Naive thymus-derived CD4-positive, alpha-beta T cell (primary cell): ENCODE measurements at regions not wholly inside any gene's neighbourhood (a gene's known extent, or its start where the extent isn't known, plus 50 kb on each side); places are given as distances from the start of the nearest gene placed in this dataset.

Experiments used
- ATAC-seq: fragments of 150-1000 bp; cut with Tn5 transposase; 2 replicates; pipeline ENCODE4 v1.10.0; 2021; ENCODE audit warnings: mild to moderate bottlenecking, moderate library complexity
- CTCF ChIA-PET: fragments of 350-600 bp; sonication (Branson Sonifier 250); formaldehyde crosslinking; loops from one replicate; lab custom pipeline; 2021; ENCODE audit warnings: antibody characterized with exemption; lab: Charles Lee
- POLR2A ChIA-PET: fragments of 350-600 bp; sonication (Branson Sonifier 250); formaldehyde crosslinking; loops from one replicate; lab custom pipeline; 2021; ENCODE audit warnings: antibody characterized with exemption, inconsistent platforms; lab: Charles Lee
- DNase-seq, 9 donors: peaks; one replicate each; pipeline versions ENCODE4 v3.0.0 to v3.0.0-alpha.2; 2020 to 2022; ENCODE audit warnings: mixed read lengths in 1 of 9
- H3K27ac ChIP-seq: one replicate; pipeline ENCODE4 v1.7.0; 2013; ENCODE audit warnings: mild to moderate bottlenecking, low read depth, low read length, moderate library complexity
- H3K27me3 ChIP-seq, 2 donors: one replicate each; pipeline ENCODE4 v1.7.0; 2013; ENCODE audit warnings: low read length in 2 of 2, mild to moderate bottlenecking in 2 of 2, moderate library complexity in 2 of 2; ENCODE audit not compliant: control insufficient read depth in 2 of 2, insufficient read depth in 2 of 2
- H3K36me3 ChIP-seq, 3 experiments: 1 replicate in 2 of 3; 2 replicates in 1 of 3; pipeline ENCODE4 v1.7.0; 2013; ENCODE audit warnings: low read length in 3 of 3, mild to moderate bottlenecking in 3 of 3, moderate library complexity in 1 of 3; ENCODE audit not compliant: insufficient read depth in 3 of 3, control insufficient read depth in 2 of 3
- H3K4me1 ChIP-seq, 2 donors: one replicate each; pipeline ENCODE4 v1.7.0; 2013; ENCODE audit warnings: low read length in 2 of 2, mild to moderate bottlenecking in 2 of 2, moderate library complexity in 1 of 2; ENCODE audit not compliant: control insufficient read depth in 2 of 2, insufficient read depth in 2 of 2
- H3K4me3 ChIP-seq: 2 replicates; pipeline ENCODE4 v1.7.0; 2013; ENCODE audit warnings: mild to moderate bottlenecking, low read length
- H3K9me3 ChIP-seq, 3 experiments: 1 replicate in 2 of 3; 2 replicates in 1 of 3; pipeline ENCODE4 v1.7.0; 2013; ENCODE audit warnings: low read length in 3 of 3; ENCODE audit not compliant: control insufficient read depth in 2 of 3
- H3K27ac Mint-ChIP-seq, 9 donors: one replicate each; pipeline ENCODE4 v1.8.0; 2020 to 2022; ENCODE audit warnings: mixed read lengths in 9 of 9, mild to moderate bottlenecking in 8 of 9, moderate library complexity in 5 of 9, inconsistent platforms in 2 of 9
- H3K27me3 Mint-ChIP-seq, 5 donors: one replicate each; pipeline ENCODE4 v1.8.0; 2021 to 2022; ENCODE audit warnings: mixed read lengths in 5 of 5, mild to moderate bottlenecking in 1 of 5
- H3K36me3 Mint-ChIP-seq, 5 donors: one replicate each; pipeline ENCODE4 v1.8.0; 2020 to 2022; ENCODE audit warnings: mixed read lengths in 5 of 5, mild to moderate bottlenecking in 3 of 5, inconsistent platforms in 1 of 5
- H3K4me1 Mint-ChIP-seq, 7 donors: one replicate each; pipeline ENCODE4 v1.8.0; 2020 to 2022; ENCODE audit warnings: mixed read lengths in 7 of 7, mild to moderate bottlenecking in 3 of 7, inconsistent platforms in 1 of 7
- H3K4me3 Mint-ChIP-seq, 10 donors: one replicate each; pipeline ENCODE4 v1.8.0; 2020 to 2022; ENCODE audit warnings: mild to moderate bottlenecking in 10 of 10, mixed read lengths in 10 of 10, moderate library complexity in 6 of 10, inconsistent platforms in 2 of 10
- H3K9me3 Mint-ChIP-seq, 11 donors: one replicate each; pipeline ENCODE4 v1.8.0; 2020 to 2022; ENCODE audit warnings: mixed read lengths in 11 of 11, mild to moderate bottlenecking in 4 of 11, inconsistent platforms in 1 of 11, moderate library complexity in 1 of 11
- intact Hi-C, 2 donors: fragments of 100-400 bp; cut with micrococcal nuclease; formaldehyde crosslinking; loops; one replicate each; pipeline ENCODE4 v1.15.1; 2023

DNA sequence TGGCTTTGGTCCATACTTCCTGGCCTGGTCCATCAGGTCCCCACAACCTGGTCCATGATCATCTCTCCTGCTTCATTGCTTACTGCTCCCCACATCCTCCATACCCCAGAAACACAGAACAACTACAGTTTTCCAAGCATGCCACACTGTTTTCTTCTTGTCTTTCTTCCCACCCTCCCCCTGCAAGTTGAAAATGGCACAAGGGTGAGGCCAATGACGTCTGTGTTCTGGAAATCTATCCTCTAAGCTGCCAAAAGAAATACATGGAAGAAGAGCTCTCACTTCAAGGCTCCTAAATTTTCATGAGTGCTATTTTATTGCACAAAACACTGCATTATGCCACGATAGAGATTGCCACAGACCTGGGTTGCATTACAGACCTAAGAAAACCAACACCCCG, 404.4 kb downstream of the VPS13C start:
- Mint-ChIP-seq H3K9me3 (peaks cover 0 to 4% (median 0%) of the 10 kb centered on the region in 11 donors), H3K4me1 (no peaks in the 10 kb centered on the region), H3K27me3 (peaks cover 5 to 19% (median 12%) of the 10 kb centered on the region in 5 donors), H3K4me3 (no peak overlapping the region), H3K36me3 (no peaks in the 10 kb centered on the region), H3K27ac (no peak overlapping the region)
- Histone ChIP-seq H3K4me1 (no peaks in the 10 kb centered on the region), H3K4me3 (no peak overlapping the region), H3K9me3 (no peaks in the 10 kb centered on the region), H3K27ac (no peak overlapping the region), H3K36me3 (no peaks in the 10 kb centered on the region), H3K27me3 (no peaks in the 10 kb centered on the region)
- intact Hi-C loops: no loop called here
- ChIA-PET POLR2A (no interaction called here), CTCF (no interaction called here)
- DNase-seq (no peak), ATAC-seq (no peak)

DNA sequence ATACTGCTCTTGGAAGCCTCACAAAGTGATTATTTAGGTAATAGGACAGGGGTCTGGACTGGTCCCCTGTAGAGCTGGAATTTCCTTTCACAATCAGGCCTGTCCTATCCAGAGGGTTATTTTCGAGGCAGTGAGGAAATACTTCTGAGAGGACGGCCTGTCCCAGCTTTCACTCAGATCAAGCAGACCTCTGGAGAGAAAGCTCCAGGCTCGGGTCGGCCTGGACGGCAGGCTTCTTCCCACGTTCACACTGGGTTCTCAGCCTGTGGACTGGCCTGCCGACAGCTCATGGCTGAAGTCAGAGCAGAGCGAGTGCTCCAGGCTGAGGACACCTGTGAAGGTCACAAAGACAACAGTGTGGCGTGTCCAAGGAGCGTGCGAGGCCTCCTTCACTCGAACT, 405.3 kb downstream of the VPS13C start:
- no peaks in the 10 kb centered on the region for H3K4me1 Mint-ChIP-seq
- H3K36me3 Mint-ChIP-seq: no peaks in the 10 kb centered on the region
- no peak overlapping the region for H3K4me3 Mint-ChIP-seq
- DNase-seq (no peak), ATAC-seq (no peak)
- POLR2A ChIA-PET: no interaction called here
- H3K27ac ChIP-seq: no peak overlapping the region
- H3K27me3 ChIP-seq: no peaks in the 10 kb centered on the region
- H3K9me3 ChIP-seq: no peaks in the 10 kb centered on the region
- peaks cover 2 to 14% (median 12%) of the 10 kb centered on the region in 5 donors for H3K27me3 Mint-ChIP-seq
- no peak overlapping the region for H3K27ac Mint-ChIP-seq
- no peaks in the 10 kb centered on the region for H3K4me1 ChIP-seq
- intact Hi-C loops: no loop called here
- no peak overlapping the region for H3K4me3 ChIP-seq
- peaks cover 0 to 4% (median 0%) of the 10 kb centered on the region in 11 donors for H3K9me3 Mint-ChIP-seq
- H3K36me3 ChIP-seq: no peaks in the 10 kb centered on the region
- CTCF ChIA-PET: no interaction called here

DNA sequence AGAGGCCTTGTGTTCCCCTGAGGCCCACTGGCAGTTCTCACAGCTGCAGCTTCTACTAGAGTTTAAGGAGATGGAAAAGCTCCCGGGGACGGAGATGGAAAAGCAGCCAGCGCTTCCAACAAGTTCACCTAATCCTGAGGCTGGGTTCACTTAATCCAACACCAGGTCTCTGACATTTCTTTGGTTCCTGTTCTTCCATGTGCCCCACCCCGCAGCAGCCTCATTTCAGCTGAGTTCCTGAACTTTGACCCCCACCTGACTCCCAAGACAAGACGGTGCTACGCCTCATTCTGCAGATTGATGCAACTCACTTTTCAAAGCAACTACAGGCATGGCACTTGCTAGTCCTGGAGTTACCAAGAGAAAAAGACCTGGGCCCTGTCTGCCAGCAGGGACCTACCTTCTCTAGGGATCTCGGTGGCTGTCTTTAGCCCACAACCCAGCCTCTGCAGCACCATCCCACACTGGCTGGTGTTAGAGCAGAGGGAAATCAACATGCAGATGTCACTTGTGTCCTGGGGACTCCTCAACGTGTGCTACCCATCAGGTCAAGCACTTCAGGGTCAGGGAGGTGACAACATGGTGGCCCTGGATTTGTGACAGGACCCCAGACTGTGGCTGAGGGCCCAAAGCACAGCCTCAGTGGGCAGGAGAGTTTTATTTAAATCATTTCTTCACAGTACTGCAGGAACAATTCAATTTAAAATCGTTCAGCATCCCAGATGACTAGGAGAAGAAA, 406.1 kb downstream of the VPS13C start:
- H3K4me3 Mint-ChIP-seq: no peak overlapping the region
- Histone ChIP-seq H3K9me3 (no peaks in the 10 kb centered on the region), H3K36me3 (no peaks in the 10 kb centered on the region), H3K4me3 (no peak overlapping the region), H3K4me1 (no peaks in the 10 kb centered on the region), H3K27ac (no peak overlapping the region), H3K27me3 (no peaks in the 10 kb centered on the region)
- ATAC-seq: no peak
- no peaks in the 10 kb centered on the region for H3K4me1 Mint-ChIP-seq
- intact Hi-C loops: no loop called here
- CTCF ChIA-PET: no interaction called here
- H3K27me3 Mint-ChIP-seq: peaks cover 5 to 20% (median 7%) of the 10 kb centered on the region in 5 donors
- no peak overlapping the region for H3K27ac Mint-ChIP-seq
- peaks cover 0 to 4% (median 0%) of the 10 kb centered on the region in 11 donors for H3K9me3 Mint-ChIP-seq
- no peaks in the 10 kb centered on the region for H3K36me3 Mint-ChIP-seq
- no peak for DNase-seq
- POLR2A ChIA-PET: no interaction called here

DNA sequence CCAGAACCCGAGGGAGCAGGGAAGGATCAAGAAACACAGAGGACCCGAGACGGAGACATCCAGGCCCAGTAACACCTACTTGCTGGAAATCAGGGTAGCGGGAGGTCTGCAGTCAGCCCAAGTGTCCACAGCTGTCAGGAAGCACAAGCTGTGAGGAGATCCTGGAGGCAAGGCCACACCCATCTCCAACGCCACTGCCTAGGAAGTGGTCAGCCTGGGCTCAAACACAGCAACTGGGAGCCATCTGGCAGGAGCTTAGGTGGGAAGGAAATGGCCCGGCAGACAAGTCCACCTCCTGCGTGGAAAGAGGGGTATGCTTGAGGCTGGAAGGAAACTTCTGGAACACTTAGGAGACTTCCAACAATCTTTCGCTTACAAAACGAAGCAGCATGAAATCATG, 407.1 kb downstream of the VPS13C start:
- H3K9me3 ChIP-seq: no peaks in the 10 kb centered on the region
- Mint-ChIP-seq H3K36me3 (no peaks in the 10 kb centered on the region), H3K4me3 (no peak overlapping the region), H3K27me3 (peaks cover 0 to 20% (median 10%) of the 10 kb centered on the region in 5 donors), H3K27ac (no peak overlapping the region), H3K9me3 (no peaks in the 10 kb centered on the region), H3K4me1 (no peaks in the 10 kb centered on the region)
- H3K4me3 ChIP-seq: no peak overlapping the region
- no peaks in the 10 kb centered on the region for H3K27me3 ChIP-seq
- intact Hi-C loops: no loop called here
- no peaks in the 10 kb centered on the region for H3K4me1 ChIP-seq
- DNase-seq (no peak), ATAC-seq (no peak)
- no peak overlapping the region for H3K27ac ChIP-seq
- CTCF ChIA-PET: no interaction called here
- POLR2A ChIA-PET: no interaction called here
- no peaks in the 10 kb centered on the region for H3K36me3 ChIP-seq

DNA sequence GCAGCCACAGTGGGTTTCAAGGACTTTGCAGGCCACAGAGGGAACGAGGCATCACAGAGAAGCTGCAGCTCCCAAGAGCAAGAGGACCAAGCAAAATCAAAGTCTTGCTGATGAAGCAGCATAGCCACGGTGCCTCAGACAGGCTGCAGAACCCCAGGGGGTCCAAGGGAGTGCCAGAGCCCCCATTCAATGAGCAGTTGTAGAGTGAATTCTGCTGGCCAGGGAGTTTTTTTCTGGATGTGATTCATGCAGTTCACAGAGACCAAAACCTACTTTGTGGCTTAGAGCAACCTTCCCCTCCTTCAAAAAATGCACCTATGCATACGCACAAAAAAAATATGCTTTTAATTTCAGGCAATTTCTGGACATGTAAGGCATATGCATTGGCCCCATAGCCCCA, 409.0 kb downstream of the VPS13C start:
- no peak overlapping the region for H3K27ac Mint-ChIP-seq
- H3K4me3 Mint-ChIP-seq: no peak overlapping the region
- H3K36me3 Mint-ChIP-seq: no peaks in the 10 kb centered on the region
- CTCF ChIA-PET: no interaction called here
- no peak for ATAC-seq
- no peaks in the 10 kb centered on the region for H3K36me3 ChIP-seq
- no peak overlapping the region for H3K4me3 ChIP-seq
- no peaks in the 10 kb centered on the region for H3K4me1 Mint-ChIP-seq
- no peak for DNase-seq
- H3K4me1 ChIP-seq: no peaks in the 10 kb centered on the region
- no peaks in the 10 kb centered on the region for H3K27me3 ChIP-seq
- H3K27me3 Mint-ChIP-seq: peaks cover 0 to 20% (median 12%) of the 10 kb centered on the region in 5 donors
- POLR2A ChIA-PET: no interaction called here
- H3K9me3 ChIP-seq: no peaks in the 10 kb centered on the region
- H3K27ac ChIP-seq: no peak overlapping the region
- intact Hi-C loops: no loop called here
- no peaks in the 10 kb centered on the region for H3K9me3 Mint-ChIP-seq

DNA sequence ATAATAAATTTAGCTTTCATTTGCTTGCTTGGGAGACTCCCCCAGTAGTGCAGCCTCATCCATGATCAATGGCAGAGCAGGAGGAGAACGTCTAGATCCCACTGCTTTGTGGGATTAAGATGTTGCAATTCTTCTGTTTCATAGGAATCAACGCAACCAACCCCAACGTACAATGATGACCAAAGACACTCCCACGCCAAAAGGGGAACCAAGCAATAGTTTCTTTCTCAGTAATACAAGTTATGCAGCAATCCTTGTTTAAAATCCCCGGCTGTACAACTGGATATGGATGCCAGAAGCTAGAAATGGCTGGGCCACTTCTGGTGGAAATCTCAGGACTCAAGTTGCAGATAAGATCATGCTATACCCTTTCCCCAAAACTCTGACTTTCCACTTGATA, 411.2 kb downstream of the VPS13C start:
- no peak overlapping the region for H3K27ac Mint-ChIP-seq
- H3K4me3 Mint-ChIP-seq: no peak overlapping the region
- H3K36me3 Mint-ChIP-seq: no peaks in the 10 kb centered on the region
- ATAC-seq (no peak), DNase-seq (no peak)
- intact Hi-C loops: no loop called here
- CTCF ChIA-PET: interaction anchor here (0.8 kb wide), 1 partner anchor 212 kb away, joined by 3 read pairs; no protein-coding TSS in a partner anchor
- no peaks in the 10 kb centered on the region for H3K9me3 Mint-ChIP-seq
- Histone ChIP-seq H3K9me3 (no peaks in the 10 kb centered on the region), H3K36me3 (no peaks in the 10 kb centered on the region), H3K4me3 (no peak overlapping the region), H3K27ac (no peak overlapping the region), H3K27me3 (no peaks in the 10 kb centered on the region), H3K4me1 (no peaks in the 10 kb centered on the region)
- no peaks in the 10 kb centered on the region for H3K4me1 Mint-ChIP-seq
- POLR2A ChIA-PET: no interaction called here
- H3K27me3 Mint-ChIP-seq: peaks cover 5 to 41% (median 19%) of the 10 kb centered on the region in 5 donors

DNA sequence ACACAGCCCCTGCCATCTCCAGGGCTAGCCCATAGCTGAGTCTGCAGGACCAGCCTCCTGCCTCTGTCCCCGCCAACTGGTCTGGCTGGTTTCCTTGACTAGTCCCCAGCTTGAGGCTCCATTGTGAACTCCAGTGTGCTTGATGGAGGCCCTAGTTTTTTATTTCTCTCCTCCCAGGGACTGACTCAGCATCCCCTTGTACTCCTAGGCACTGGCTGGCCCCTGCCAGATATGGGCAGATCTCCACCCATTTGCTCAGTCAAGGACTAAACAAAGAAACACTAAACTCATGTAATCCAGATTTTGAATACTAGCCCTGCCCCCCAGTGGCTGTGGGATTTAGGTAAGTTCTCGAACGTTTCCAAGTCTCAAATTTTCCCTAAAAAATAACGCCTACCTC, 415.4 kb upstream of the RORA start:
- no peak for ATAC-seq
- no peaks in the 10 kb centered on the region for H3K4me1 Mint-ChIP-seq
- no peaks in the 10 kb centered on the region for H3K9me3 ChIP-seq
- no peak overlapping the region for H3K4me3 ChIP-seq
- no peaks in the 10 kb centered on the region for H3K36me3 Mint-ChIP-seq
- DNase-seq: no peak
- CTCF ChIA-PET: no interaction called here
- no peak overlapping the region for H3K27ac Mint-ChIP-seq
- H3K4me1 ChIP-seq: no peaks in the 10 kb centered on the region
- H3K27me3 Mint-ChIP-seq: peaks cover 7 to 43% (median 18%) of the 10 kb centered on the region in 5 donors
- POLR2A ChIA-PET: no interaction called here
- no peak overlapping the region for H3K4me3 Mint-ChIP-seq
- intact Hi-C loops: no loop called here
- H3K27ac ChIP-seq: no peak overlapping the region
- H3K9me3 Mint-ChIP-seq: peaks cover 0 to 2% (median 0%) of the 10 kb centered on the region in 11 donors
- H3K36me3 ChIP-seq: no peaks in the 10 kb centered on the region
- H3K27me3 ChIP-seq: no peaks in the 10 kb centered on the region
